Prostate gland (tissue), 2 donors: ENCODE measurements at regions not wholly inside any gene's neighbourhood (a gene's known extent, or its start where the extent isn't known, plus 50 kb on each side); places are given as distances from the start of the nearest gene placed in this dataset.

Experiments
- DNase-seq: peaks from one replicate; pipeline ENCODE4 v3.0.0-alpha.2; 2019; ENCODE audit warnings: low spot score
- H3K27ac ChIP-seq, 2 donors: fragments of 200-600 bp; sonication (generic); 2 replicates each; pipeline ENCODE4 v1.5.1; 2017 to 2019
- H3K27me3 ChIP-seq: fragments of 200-600 bp; sonication (generic); replicated peaks from 2 replicates; pipeline ENCODE4 v1.5.1; 2019; ENCODE audit not compliant: insufficient read depth
- H3K36me3 ChIP-seq, 2 donors: fragments of 200-600 bp; sonication (generic); 1 replicate in 1 of 2; 2 replicates in 1 of 2; pipeline versions ENCODE4 v1.5.1 to v1.8.1; 2017 to 2019
- H3K4me1 ChIP-seq: fragments of 200-600 bp; sonication (generic); replicated peaks from 2 replicates; pipeline ENCODE4 v1.5.1; 2019
- H3K4me3 ChIP-seq, 2 donors: fragments of 200-600 bp; sonication (generic); 2 replicates each; pipeline ENCODE4 v1.5.1; 2017 to 2019
- H3K9me3 ChIP-seq: fragments of 200-600 bp; sonication (generic); 2 replicates; pipeline ENCODE4 v1.5.1; 2017
- CTCF ChIP-seq, 4 experiments: fragments of 200-600 bp in 2 of 4; fragments of 450-650 bp in 2 of 4; sonication (generic) in 2 of 4; IDR thresholded peaks; 1 replicate in 3 of 4; 2 replicates in 1 of 4; pipeline ENCODE4 v1.5.1; 2016 to 2019; ENCODE audit warnings: antibody characterized with exemption in 4 of 4, mild to moderate bottlenecking in 2 of 4, moderate library complexity in 2 of 4
- POLR2A ChIP-seq: fragments of 450-650 bp; IDR thresholded peaks from one replicate; pipeline ENCODE4 v1.6.1; 2016; ENCODE audit warnings: antibody characterized with exemption, mild to moderate bottlenecking
- POLR2AphosphoS5 ChIP-seq: sonication (generic); formaldehyde crosslinking; IDR thresholded peaks from one replicate; pipeline ENCODE4 v1.6.1; 2017; ENCODE audit warnings: antibody characterized with exemption
- WGBS: methylation state at CpG from one replicate; pipeline ENCODE4 v1.1.5; 2018; 5-methylcytosine and 5-hydroxymethylcytosine counted together
- intact Hi-C: fragments of 100-400 bp; cut with DNase I; formaldehyde crosslinking; loops from one replicate; pipeline ENCODE4 v1.14.2; 2022

DNA sequence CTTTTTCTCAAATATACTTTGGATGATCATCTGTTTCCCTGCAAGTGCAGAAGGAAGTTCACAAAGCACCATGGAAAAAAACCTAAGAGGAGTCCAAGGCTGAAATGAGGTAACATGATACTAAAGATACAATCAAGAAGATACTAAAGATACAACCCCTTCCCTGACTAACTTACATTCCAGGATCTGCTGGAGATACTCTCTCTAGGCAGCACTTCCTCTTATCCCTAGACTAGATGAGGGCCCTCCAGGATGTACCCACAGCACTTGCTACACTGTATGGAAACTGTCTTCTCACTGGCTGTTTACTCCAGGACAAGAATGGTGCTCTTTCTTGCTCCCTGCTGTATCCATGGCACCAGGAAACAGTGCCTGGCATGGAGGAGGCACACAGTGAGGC, 116.4 kb upstream of the NFE2L3 start:
- DNase-seq = no peak
- H3K27me3 ChIP-seq = no peaks in the 10 kb centered on the region
- H3K36me3 ChIP-seq = no peaks in the 10 kb centered on the region
- H3K4me3 ChIP-seq = no peak overlapping the region
- H3K4me1 ChIP-seq = no peaks in the 10 kb centered on the region
- H3K27ac ChIP-seq = no peak overlapping the region
- TF ChIP-seq POLR2A = no peak
- TF ChIP-seq CTCF (IDR thresholded peaks at IDR 0.05) = no peak
- TF ChIP-seq POLR2AphosphoS5 = no peak
- intact Hi-C loops = no loop called here
- no peaks in the 10 kb centered on the region for H3K9me3 ChIP-seq

DNA sequence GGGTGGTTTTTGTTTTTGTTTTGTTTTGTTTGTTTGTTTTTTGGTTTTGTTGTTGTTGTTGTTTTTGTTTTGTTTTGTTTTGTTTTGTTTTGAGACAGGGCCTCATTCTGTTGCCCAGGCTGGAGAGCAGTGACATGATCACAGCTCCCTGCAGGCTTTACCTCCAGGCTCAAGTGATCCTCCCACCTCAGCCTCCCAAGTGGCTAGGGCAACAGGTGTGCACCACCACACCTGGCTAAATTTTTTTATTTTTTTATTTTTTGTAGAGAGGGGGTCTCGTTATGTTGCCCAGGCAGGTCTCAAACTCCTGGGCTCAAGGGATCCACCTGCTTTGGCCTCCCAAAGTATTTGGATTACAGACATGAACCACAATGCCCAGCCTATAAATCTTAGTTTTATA, 115.9 kb upstream of the NFE2L3 start:
- Histone ChIP-seq H3K9me3 (no peaks in the 10 kb centered on the region), H3K4me3 (no peak overlapping the region), H3K27me3 (no peaks in the 10 kb centered on the region), H3K36me3 (no peaks in the 10 kb centered on the region), H3K27ac (no peak overlapping the region), H3K4me1 (no peaks in the 10 kb centered on the region)
- DNase-seq = no peak
- TF ChIP-seq CTCF (IDR thresholded peaks at IDR 0.05) = no peak
- no peak for TF ChIP-seq POLR2AphosphoS5
- no peak for TF ChIP-seq POLR2A
- intact Hi-C loops = no loop called here
- whole genome bisulfite sequencing = 88% methylated on average over 1 of the region's 1 CpG

GRCh38 chr7:26038201-26038990, 113.6 kb upstream of the NFE2L3 start:
- Histone ChIP-seq H3K4me1 (no peaks in the 10 kb centered on the region), H3K9me3 (no peaks in the 10 kb centered on the region), H3K27ac (no peak overlapping the region), H3K27me3 (no peaks in the 10 kb centered on the region), H3K4me3 (no peak overlapping the region), H3K36me3 (no peaks in the 10 kb centered on the region)
- 18% methylated on average over 9 of the region's 9 CpGs for WGBS
- no peak for TF ChIP-seq POLR2A
- TF ChIP-seq POLR2AphosphoS5 = no peak
- no peak for TF ChIP-seq CTCF (IDR thresholded peaks at IDR 0.05)
- DNase-seq = no peak
- intact Hi-C loops = no loop called here

GRCh38 chr7:26040085-26040484, 111.9 kb upstream of the NFE2L3 start:
- DNase-seq = no peak
- H3K27me3 ChIP-seq = no peaks in the 10 kb centered on the region
- no peaks in the 10 kb centered on the region for H3K9me3 ChIP-seq
- H3K4me3 ChIP-seq = no peak overlapping the region
- H3K36me3 ChIP-seq = no peaks in the 10 kb centered on the region
- intact Hi-C loops = no loop called here
- WGBS = 100% methylated on average over 5 of the region's 5 CpGs
- TF ChIP-seq POLR2AphosphoS5 (no peak), CTCF (IDR thresholded peaks at IDR 0.05) (no peak), POLR2A (no peak)
- no peak overlapping the region for H3K27ac ChIP-seq
- H3K4me1 ChIP-seq = no peaks in the 10 kb centered on the region

DNA sequence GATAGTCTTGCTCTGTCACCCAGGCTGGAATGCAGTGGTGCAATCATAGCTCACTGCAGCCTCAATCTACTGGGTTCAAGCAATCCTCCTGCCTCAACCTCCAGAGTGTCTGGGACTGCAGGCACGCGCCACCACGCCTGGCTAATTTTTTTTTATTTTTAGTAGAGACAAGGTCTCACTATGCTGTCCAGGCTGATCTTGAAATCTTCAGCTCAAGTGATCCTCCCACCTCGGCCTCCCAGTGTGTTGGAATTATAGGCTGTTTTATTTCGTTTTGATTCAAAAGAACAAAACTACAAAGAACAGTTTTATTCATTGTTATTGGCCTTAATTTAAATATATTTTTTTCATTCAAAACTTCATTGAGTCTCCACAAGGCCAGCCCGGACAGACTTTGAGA, 109.8 kb upstream of the NFE2L3 start:
- H3K4me1 ChIP-seq = no peaks in the 10 kb centered on the region
- no peak overlapping the region for H3K4me3 ChIP-seq
- no peaks in the 10 kb centered on the region for H3K36me3 ChIP-seq
- WGBS = 87% methylated on average over 6 of the region's 6 CpGs
- H3K27me3 ChIP-seq = no peaks in the 10 kb centered on the region
- no peak overlapping the region for H3K27ac ChIP-seq
- intact Hi-C loops = no loop called here
- no peaks in the 10 kb centered on the region for H3K9me3 ChIP-seq
- TF ChIP-seq POLR2AphosphoS5 = no peak
- no peak for TF ChIP-seq POLR2A
- no peak for TF ChIP-seq CTCF (IDR thresholded peaks at IDR 0.05)
- DNase-seq = no peak
